Erythroblast (primary cell): ENCODE measurements at regions not wholly inside any gene's neighbourhood (a gene's known extent, or its start where the extent isn't known, plus 50 kb on each side); places are given as distances from the start of the nearest gene placed in this dataset.
"Not testable (repeated sequence)": the region's sequence is repeated elsewhere in the genome, so short reads cannot be mapped to it uniquely, and the experiment has no call there.

Source experiments
- DNase-seq, 2 experiments: peaks; one replicate each; lab custom pipeline; 2025; lab: John Stamatoyannopoulos, UW
- GATA1 ChIP-seq: IDR thresholded peaks from 2 replicates; pipeline ENCODE4 v1.6.1; 2011; ENCODE audit warnings: low read depth, mild to moderate bottlenecking, control low read depth, low read length, moderate library complexity
- POLR2A ChIP-seq: IDR thresholded peaks from 2 replicates; pipeline ENCODE4 v1.6.1; 2011; ENCODE audit warnings: mild to moderate bottlenecking, low read length

DNA sequence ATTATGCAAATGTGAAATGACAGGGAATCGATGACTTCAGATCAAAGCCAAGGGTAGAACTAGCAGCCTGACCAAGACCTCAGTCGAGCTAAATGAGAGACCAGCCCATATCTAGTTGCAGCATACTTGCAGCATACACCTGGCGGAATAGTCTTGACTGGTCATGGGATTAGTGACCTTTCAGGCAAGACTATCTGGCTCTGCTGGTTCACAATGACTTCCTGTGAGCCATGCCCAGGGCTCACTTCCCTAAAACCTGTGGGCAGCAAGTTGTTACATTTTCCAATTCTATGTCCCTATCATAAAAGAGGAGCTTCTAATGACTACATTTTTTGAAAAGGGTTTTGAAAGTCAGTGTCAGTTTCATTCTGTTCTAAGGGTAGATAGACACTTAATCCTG, 1624.9 kb upstream of the CELF4 start:
- no peak for TF ChIP-seq POLR2A
- no peak for TF ChIP-seq GATA1

DNA sequence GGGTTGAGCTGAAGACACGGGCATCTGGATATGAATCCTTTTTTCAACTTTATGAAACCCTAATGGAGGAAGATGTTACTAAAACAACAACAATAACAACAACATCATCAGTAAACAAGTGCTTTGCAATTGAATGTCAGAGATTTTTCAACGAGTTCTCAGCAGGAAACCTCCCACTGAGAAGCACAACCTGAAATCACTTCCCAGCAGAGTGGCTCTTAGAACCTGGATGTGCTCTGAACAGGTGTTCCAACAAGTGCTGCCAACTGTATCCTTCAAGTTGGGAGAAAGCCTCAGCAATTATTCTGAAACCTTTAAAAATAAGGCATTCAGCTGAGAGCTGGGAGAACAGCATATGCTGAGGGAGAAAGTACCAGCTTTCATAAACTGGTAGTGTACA, 1622.7 kb upstream of the CELF4 start:
- TF ChIP-seq GATA1, result no peak
- no peak for TF ChIP-seq POLR2A
- no peak for DNase-seq

More for the DNA sequence above, 1624.9 kb upstream of the CELF4 start:
- no peak for DNase-seq

- TF ChIP-seq GATA1 (no peak), POLR2A (no peak)
- DNase-seq, result no peak
These were observed 1620.4 kb upstream of the CELF4 start for GRCh38 chr18:39186008-39186407.

- TF ChIP-seq GATA1 (no peak), POLR2A (no peak)
- no peak for DNase-seq
These were observed 1618.6 kb upstream of the CELF4 start for GRCh38 chr18:39184176-39184575.

DNA sequence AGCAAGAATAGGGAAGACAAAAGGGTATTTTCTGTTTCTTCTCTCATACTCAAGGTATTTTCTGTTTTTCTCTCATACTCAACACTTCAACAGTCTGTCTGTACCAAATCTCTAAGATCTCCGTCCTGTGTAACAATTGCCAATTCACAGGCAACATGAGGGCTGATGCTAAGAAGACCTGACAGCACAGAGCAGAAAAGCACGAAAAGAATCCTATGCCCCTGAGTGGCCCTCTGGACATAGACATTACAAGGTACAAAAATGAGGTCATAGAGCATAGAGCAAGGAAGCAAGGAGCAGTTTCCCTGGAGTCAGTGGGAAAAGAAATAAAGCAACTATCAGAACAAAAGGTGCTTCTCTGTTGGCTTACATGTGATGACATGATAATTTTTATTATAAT, 1612.6 kb upstream of the CELF4 start:
- TF ChIP-seq GATA1, result no peak
- no peak for TF ChIP-seq POLR2A
- no peak for DNase-seq

DNA sequence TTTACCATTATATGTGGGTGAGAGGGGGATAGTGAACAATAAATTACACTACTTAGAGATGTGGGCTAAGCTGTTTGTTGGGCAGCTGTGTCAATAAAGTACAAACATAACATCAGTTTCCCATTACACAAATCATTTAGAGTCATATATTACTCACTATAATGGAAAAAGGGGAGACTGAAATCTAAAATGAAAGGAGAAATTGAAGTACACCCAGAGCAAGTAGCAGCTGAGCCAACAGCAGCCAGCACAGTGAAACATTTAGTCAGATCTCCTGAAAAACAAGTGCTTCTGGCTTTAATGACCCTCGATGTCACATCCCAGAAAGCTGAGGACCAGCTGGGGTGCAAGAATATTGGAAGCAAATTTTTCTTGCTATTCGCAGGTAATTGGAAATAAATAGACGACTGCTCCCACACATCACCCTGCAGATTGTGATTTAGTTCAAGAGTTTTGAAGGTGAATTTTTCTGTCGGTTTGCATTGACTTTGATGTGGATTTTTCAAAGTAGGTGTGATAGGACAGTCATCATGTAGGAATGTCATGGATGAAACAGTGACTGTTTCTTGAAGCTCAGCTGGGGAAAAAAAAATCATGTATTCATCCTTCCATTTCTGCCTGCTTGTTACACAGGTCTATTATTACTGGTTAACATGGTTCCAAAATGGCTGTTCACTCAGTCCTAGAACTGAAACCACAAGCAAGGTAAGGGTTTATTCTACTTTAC, 1607.3 kb upstream of the CELF4 start:
- no peak for TF ChIP-seq GATA1
- TF ChIP-seq POLR2A, result no peak
- DNase-seq, result no peak

- no peak for DNase-seq
- TF ChIP-seq GATA1 (no peak), POLR2A (no peak)
These were observed 1603.1 kb upstream of the CELF4 start for GRCh38 chr18:39168723-39169122.

GRCh38 chr18:39167990-39168389, 1602.4 kb upstream of the CELF4 start:
- no peak for DNase-seq
- TF ChIP-seq POLR2A, result no peak
- TF ChIP-seq GATA1, result no peak

GRCh38 chr18:39166776-39167175, 1601.2 kb upstream of the CELF4 start:
- no peak for DNase-seq
- no peak for TF ChIP-seq POLR2A
- no peak for TF ChIP-seq GATA1

GRCh38 chr18:39162013-39162827, 1596.6 kb upstream of the CELF4 start:
- no peak for DNase-seq
- no peak for TF ChIP-seq GATA1
- no peak for TF ChIP-seq POLR2A

- peak in 1 of 2 experiments; percentile 7 for DNase-seq
- TF ChIP-seq GATA1, result no peak
- TF ChIP-seq POLR2A, result no peak
These were observed 1583.7 kb upstream of the CELF4 start for GRCh38 chr18:39149211-39149806.

DNA sequence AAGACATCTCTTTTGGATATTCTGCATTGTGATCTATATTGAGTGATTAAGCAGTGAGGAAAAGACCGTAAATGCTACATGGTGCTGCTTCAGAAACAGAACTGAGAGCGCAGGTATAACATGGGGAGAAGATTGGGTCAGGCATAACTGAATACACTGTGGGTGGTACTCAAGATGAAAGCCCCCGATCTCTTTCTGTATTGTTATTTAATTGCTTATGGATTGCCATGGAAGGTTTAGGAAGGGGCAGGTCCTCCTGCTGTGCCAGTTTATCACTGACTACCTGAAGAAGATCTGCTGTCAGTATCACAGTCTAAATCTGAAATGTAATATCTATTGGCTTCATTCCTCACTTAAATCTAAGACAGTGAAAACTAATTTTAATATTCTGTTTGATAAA, 1568.7 kb upstream of the CELF4 start:
- no peak for DNase-seq
- TF ChIP-seq GATA1, result no peak
- no peak for TF ChIP-seq POLR2A

GRCh38 chr18:39127538-39127937, 1561.9 kb upstream of the CELF4 start:
- not testable (repeated sequence) for DNase-seq

GRCh38 chr18:39113790-39114189, 1548.2 kb upstream of the CELF4 start:
- TF ChIP-seq GATA1 (no peak), POLR2A (no peak)
- no peak for DNase-seq
